IPS DF 6.9 (cell line): ENCODE measurements at regions not wholly inside any gene's neighbourhood (a gene's known extent, or its start where the extent isn't known, plus 50 kb on each side); places are given as distances from the start of the nearest gene placed in this dataset.

Experiments used
- DNase-seq: peaks from one replicate; pipeline ENCODE4 v3.0.0-alpha.2; 2013; ENCODE audit warnings: low read depth, low spot score
- H3K27ac ChIP-seq: one replicate; pipeline ENCODE4 v1.5.1; 2013; ENCODE audit warnings: low read length, control low read depth
- H3K27me3 ChIP-seq: 2 replicates; pipeline ENCODE4 v1.6.1; 2013; ENCODE audit warnings: mild to moderate bottlenecking, low read length; ENCODE audit not compliant: control insufficient read depth, insufficient read depth
- H3K36me3 ChIP-seq: 2 replicates; pipeline ENCODE4 v1.6.1; 2013; ENCODE audit warnings: low read length; ENCODE audit not compliant: control insufficient read depth, insufficient read depth
- H3K4me1 ChIP-seq: 2 replicates; pipeline ENCODE4 v1.6.1; 2013; ENCODE audit warnings: low read length; ENCODE audit not compliant: control insufficient read depth, insufficient read depth
- H3K4me3 ChIP-seq: 2 replicates; pipeline ENCODE4 v1.5.1; 2013; ENCODE audit warnings: mild to moderate bottlenecking, low read length
- H3K9me3 ChIP-seq: 2 replicates; pipeline ENCODE4 v1.6.1; 2013; ENCODE audit warnings: low read length, inconsistent platforms; ENCODE audit not compliant: control insufficient read depth, insufficient read depth
- WGBS: extraction: QIAGEN DNeasy Blood & Tissue Kit; methylation state at CpG from one replicate; pipeline ENCODE4 v1.1.7; 2013; ENCODE audit warnings: mixed read lengths, missing lambda C conversion rate; ENCODE audit not compliant: insufficient read length, insufficient coverage; 5-methylcytosine and 5-hydroxymethylcytosine counted together

- Histone ChIP-seq H3K9me3 (no peaks in the 10 kb centered on the region), H3K36me3 (no peaks in the 10 kb centered on the region), H3K4me3 (no peak overlapping the region), H3K4me1 (peaks cover 1% of the 10 kb centered on the region; the same call in 1 of the 2 replicates), H3K27ac (no peak overlapping the region), H3K27me3 (no peaks in the 10 kb centered on the region)
- DNase-seq, result no peak
- WGBS, result no CpG with 5 or more reads among the region's 3 CpGs
These were observed 76.2 kb upstream of the ARHGAP32 start for GRCh38 chr11:129268371-129268770.

- no CpG with 5 or more reads among the region's 3 CpGs for WGBS
- no peaks in the 10 kb centered on the region for H3K27me3 ChIP-seq
- H3K36me3 ChIP-seq, result no peaks in the 10 kb centered on the region
- H3K4me1 ChIP-seq, result peaks cover 1% of the 10 kb centered on the region; the same call in 1 of the 2 replicates
- DNase-seq, result no peak
- H3K9me3 ChIP-seq, result no peaks in the 10 kb centered on the region
- H3K27ac ChIP-seq, result no peak overlapping the region
- no peak overlapping the region for H3K4me3 ChIP-seq
These were observed 75.6 kb upstream of the ARHGAP32 start for GRCh38 chr11:129267716-129268115.

GRCh38 chr11:129266536-129266935 is 74.4 kb upstream of the ARHGAP32 start:
- Histone ChIP-seq H3K4me3 (no peak overlapping the region), H3K9me3 (no peaks in the 10 kb centered on the region), H3K27me3 (no peaks in the 10 kb centered on the region), H3K36me3 (no peaks in the 10 kb centered on the region), H3K27ac (no peak overlapping the region), H3K4me1 (0 out of 2 replicates have a peak, but pooled peaks cover 1% of the 10 kb centered on the region)
- no CpG with 5 or more reads among the region's 2 CpGs for WGBS
- DNase-seq, result no peak

- H3K4me3 ChIP-seq, result no peak overlapping the region
- H3K9me3 ChIP-seq, result no peaks in the 10 kb centered on the region
- no CpG with 5 or more reads among the region's 5 CpGs for WGBS
These were observed 73.1 kb upstream of the ARHGAP32 start for GRCh38 chr11:129265125-129265788.

GRCh38 chr11:129264114-129264513 is 72.0 kb upstream of the ARHGAP32 start:
- H3K4me3 ChIP-seq, result no peak overlapping the region
- H3K9me3 ChIP-seq, result no peaks in the 10 kb centered on the region
- WGBS, result no CpG with 5 or more reads among the region's 2 CpGs
- no peaks in the 10 kb centered on the region for H3K36me3 ChIP-seq
- no peak for DNase-seq
- H3K4me1 ChIP-seq, result 0 out of 2 replicates have a peak, but pooled peaks cover 1% of the 10 kb centered on the region
- H3K27me3 ChIP-seq, result no peaks in the 10 kb centered on the region
- no peak overlapping the region for H3K27ac ChIP-seq

More at GRCh38 chr11:129265125-129265788, 73.1 kb upstream of the ARHGAP32 start:
- DNase-seq, result no peak
- Histone ChIP-seq H3K36me3 (no peaks in the 10 kb centered on the region), H3K27me3 (no peaks in the 10 kb centered on the region), H3K4me1 (0 out of 2 replicates have a peak, but pooled peaks cover 1% of the 10 kb centered on the region), H3K27ac (no peak overlapping the region)

- WGBS, result no CpG with 5 or more reads among the region's 1 CpG
- no peak overlapping the region for H3K4me3 ChIP-seq
- no peak for DNase-seq
- H3K4me1 ChIP-seq, result no peaks in the 10 kb centered on the region
- H3K36me3 ChIP-seq, result no peaks in the 10 kb centered on the region
- no peaks in the 10 kb centered on the region for H3K27me3 ChIP-seq
- H3K27ac ChIP-seq, result no peak overlapping the region
- H3K9me3 ChIP-seq, result no peaks in the 10 kb centered on the region
These were observed 68.6 kb upstream of the ARHGAP32 start for GRCh38 chr11:129260750-129261149.

GRCh38 chr11:129259931-129260348 is 67.8 kb upstream of the ARHGAP32 start:
- no peak overlapping the region for H3K27ac ChIP-seq
- WGBS, result 100% methylated on average over 1 of the region's 3 CpGs

GRCh38 chr11:129258205-129258604 is 66.1 kb upstream of the ARHGAP32 start:
- H3K36me3 ChIP-seq, result no peaks in the 10 kb centered on the region
- WGBS, result no CpG with 5 or more reads among the region's 5 CpGs
- no peak for DNase-seq
- H3K4me3 ChIP-seq, result no peak overlapping the region
- no peaks in the 10 kb centered on the region for H3K4me1 ChIP-seq
- no peaks in the 10 kb centered on the region for H3K9me3 ChIP-seq
- H3K27me3 ChIP-seq, result no peaks in the 10 kb centered on the region
- H3K27ac ChIP-seq, result no peak overlapping the region

More at GRCh38 chr11:129259931-129260348, 67.8 kb upstream of the ARHGAP32 start:
- DNase-seq, result no peak
- no peak overlapping the region for H3K4me3 ChIP-seq
- no peaks in the 10 kb centered on the region for H3K4me1 ChIP-seq
- H3K9me3 ChIP-seq, result no peaks in the 10 kb centered on the region
- H3K27me3 ChIP-seq, result no peaks in the 10 kb centered on the region
- H3K36me3 ChIP-seq, result no peaks in the 10 kb centered on the region

GRCh38 chr11:129257512-129257911 is 65.4 kb upstream of the ARHGAP32 start:
- no peaks in the 10 kb centered on the region for H3K9me3 ChIP-seq
- H3K27ac ChIP-seq, result no peak overlapping the region
- no peaks in the 10 kb centered on the region for H3K36me3 ChIP-seq
- no peak for DNase-seq
- no peaks in the 10 kb centered on the region for H3K4me1 ChIP-seq
- H3K4me3 ChIP-seq, result no peak overlapping the region
- H3K27me3 ChIP-seq, result no peaks in the 10 kb centered on the region

- no peak overlapping the region for H3K4me3 ChIP-seq
- H3K36me3 ChIP-seq, result no peaks in the 10 kb centered on the region
- peak; percentile 18 for DNase-seq
- no CpG with 5 or more reads among the region's 5 CpGs for WGBS
- no peak overlapping the region for H3K27ac ChIP-seq
- H3K4me1 ChIP-seq, result no peaks in the 10 kb centered on the region
- no peaks in the 10 kb centered on the region for H3K9me3 ChIP-seq
- no peaks in the 10 kb centered on the region for H3K27me3 ChIP-seq
These were observed 60.5 kb upstream of the ARHGAP32 start for GRCh38 chr11:129252621-129253020.

- Histone ChIP-seq H3K27me3 (no peaks in the 10 kb centered on the region), H3K4me1 (no peaks in the 10 kb centered on the region), H3K4me3 (no peak overlapping the region), H3K36me3 (no peaks in the 10 kb centered on the region), H3K9me3 (no peaks in the 10 kb centered on the region), H3K27ac (no peak overlapping the region)
- no CpG with 5 or more reads among the region's 3 CpGs for WGBS
- no peak for DNase-seq
These were observed 58.9 kb upstream of the ARHGAP32 start for GRCh38 chr11:129251067-129251466.
